Memory B cell (primary cell): ENCODE measurements at regions not wholly inside any gene's neighbourhood (a gene's known extent, or its start where the extent isn't known, plus 50 kb on each side); places are given as distances from the start of the nearest gene placed in this dataset.

Experiments used
- ATAC-seq: fragments of 150-1000 bp; cut with Tn5 transposase; 2 replicates; pipeline ENCODE4 v1.10.0; 2021; ENCODE audit warnings: low read depth, mild to moderate bottlenecking, moderate library complexity
- DNase-seq, 2 donors: peaks; one replicate each; pipeline ENCODE4 v3.0.0; 2022; ENCODE audit warnings: low spot score in 2 of 2
- H3K27ac Mint-ChIP-seq: one replicate; pipeline ENCODE4 v1.8.0; 2022; ENCODE audit warnings: mild to moderate bottlenecking, moderate library complexity, mixed read lengths
- H3K27me3 Mint-ChIP-seq: one replicate; pipeline ENCODE4 v1.8.0; 2022; ENCODE audit warnings: mixed read lengths
- H3K36me3 Mint-ChIP-seq: one replicate; pipeline ENCODE4 v1.8.0; 2022; ENCODE audit warnings: mild to moderate bottlenecking, mixed read lengths
- H3K4me1 Mint-ChIP-seq: one replicate; pipeline ENCODE4 v1.8.0; 2022; ENCODE audit warnings: mixed read lengths
- H3K4me3 Mint-ChIP-seq: one replicate; pipeline ENCODE4 v1.8.0; 2022; ENCODE audit warnings: mild to moderate bottlenecking, moderate library complexity, mixed read lengths
- H3K9me3 Mint-ChIP-seq: one replicate; pipeline ENCODE4 v1.8.0; 2022; ENCODE audit warnings: mixed read lengths

DNA sequence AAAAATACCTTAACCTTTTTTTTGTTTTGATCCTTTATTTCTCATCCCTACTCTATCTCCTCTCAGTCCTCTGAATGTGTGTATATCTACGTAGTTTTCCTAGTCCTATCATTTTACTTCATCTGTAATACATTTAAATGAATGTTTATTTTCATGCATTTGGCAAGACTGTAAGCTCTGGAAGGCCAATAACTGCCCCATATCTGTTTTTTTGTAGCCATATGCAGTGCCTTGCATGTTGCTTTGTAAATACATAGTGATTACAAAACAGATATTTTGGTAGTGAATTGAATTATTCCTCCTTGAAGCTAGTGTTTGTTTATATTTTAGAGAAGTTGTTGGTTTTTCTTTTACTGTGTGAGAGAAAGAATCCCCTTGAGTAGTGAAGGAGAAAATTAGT lies 450.2 kb downstream of the PCDH18 start:
- H3K27me3 Mint-ChIP-seq: no peaks in the 10 kb centered on the region
- ATAC-seq (no peak), DNase-seq (no peak)
- H3K27ac Mint-ChIP-seq: no peak overlapping the region
- H3K4me3 Mint-ChIP-seq: no peak overlapping the region
- H3K4me1 Mint-ChIP-seq: no peaks in the 10 kb centered on the region
- H3K36me3 Mint-ChIP-seq: no peaks in the 10 kb centered on the region
- peaks cover 3% of the 10 kb centered on the region for H3K9me3 Mint-ChIP-seq

DNA sequence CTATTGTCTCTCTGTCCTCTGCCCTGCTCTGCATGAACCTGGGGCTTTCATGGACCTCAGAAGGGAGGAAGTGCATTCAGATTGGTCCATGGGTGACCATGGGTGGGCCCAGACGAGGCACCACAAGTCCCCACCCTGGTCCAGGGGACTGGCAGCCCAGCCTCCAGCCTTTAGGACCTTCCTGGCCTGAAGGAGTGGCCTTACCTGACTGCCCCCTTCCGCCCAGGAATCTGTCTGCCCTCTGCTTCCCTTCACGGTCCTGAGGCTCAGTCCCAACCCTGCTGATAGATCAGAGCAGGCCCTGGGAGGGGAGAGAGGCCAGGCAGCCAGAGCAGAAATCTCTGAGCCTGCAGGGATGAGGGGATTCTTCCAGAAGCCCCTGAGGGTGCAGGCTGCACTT lies 455.4 kb downstream of the PCDH18 start:
- no peak for DNase-seq
- H3K36me3 Mint-ChIP-seq: no peaks in the 10 kb centered on the region
- H3K9me3 Mint-ChIP-seq: peaks cover 5% of the 10 kb centered on the region
- no peaks in the 10 kb centered on the region for H3K4me1 Mint-ChIP-seq
- no peak overlapping the region for H3K27ac Mint-ChIP-seq
- no peak overlapping the region for H3K4me3 Mint-ChIP-seq
- no peaks in the 10 kb centered on the region for H3K27me3 Mint-ChIP-seq
- no peak for ATAC-seq

DNA sequence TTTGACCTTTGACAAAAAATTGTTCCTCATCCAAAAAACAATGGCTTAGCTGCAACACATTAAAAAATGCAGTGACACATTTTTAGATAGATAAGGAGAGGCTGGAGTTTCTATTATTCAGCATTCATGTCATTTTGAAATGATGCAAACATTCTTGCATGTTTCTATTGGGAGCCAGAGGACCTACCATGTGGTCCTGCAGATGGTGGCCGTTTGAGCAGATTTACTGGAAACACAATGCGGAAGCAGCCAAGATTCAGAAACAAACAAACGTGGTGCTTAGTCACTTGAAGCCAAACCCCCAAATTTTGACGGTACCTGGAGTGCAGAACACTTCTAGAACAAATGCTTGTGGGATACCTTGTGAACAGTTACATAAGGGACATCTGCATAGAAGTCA lies 456.7 kb downstream of the PCDH18 start:
- DNase-seq (no peak), ATAC-seq (no peak)
- no peak overlapping the region for H3K4me3 Mint-ChIP-seq
- no peaks in the 10 kb centered on the region for H3K27me3 Mint-ChIP-seq
- H3K9me3 Mint-ChIP-seq: peaks cover 3% of the 10 kb centered on the region
- no peaks in the 10 kb centered on the region for H3K36me3 Mint-ChIP-seq
- H3K4me1 Mint-ChIP-seq: no peaks in the 10 kb centered on the region
- H3K27ac Mint-ChIP-seq: no peak overlapping the region

DNA sequence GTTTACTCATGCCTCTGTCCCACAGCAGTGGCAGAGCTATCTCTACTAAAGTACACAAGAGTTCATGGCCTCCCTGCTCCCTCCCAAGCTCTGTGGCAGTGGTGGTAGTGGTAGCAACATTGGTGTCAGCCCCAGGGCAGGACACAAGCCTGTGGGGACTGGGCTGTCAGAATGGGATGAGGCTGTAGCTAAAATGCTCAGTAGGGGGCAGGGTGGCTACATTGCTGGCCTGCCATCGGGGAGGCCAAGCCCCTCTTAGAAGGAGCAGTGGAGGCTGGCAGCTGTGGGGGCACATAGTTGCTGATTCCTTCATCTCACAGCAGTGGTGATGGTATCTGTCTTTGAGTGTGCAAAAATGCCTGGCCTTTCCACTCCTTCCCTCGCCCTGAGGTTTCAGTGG lies 461.7 kb downstream of the PCDH18 start:
- Mint-ChIP-seq H3K27ac (no peak overlapping the region), H3K27me3 (no peaks in the 10 kb centered on the region), H3K9me3 (peaks cover 6% of the 10 kb centered on the region), H3K4me1 (no peaks in the 10 kb centered on the region), H3K36me3 (no peaks in the 10 kb centered on the region), H3K4me3 (no peak overlapping the region)
- ATAC-seq (no peak), DNase-seq (no peak)

DNA sequence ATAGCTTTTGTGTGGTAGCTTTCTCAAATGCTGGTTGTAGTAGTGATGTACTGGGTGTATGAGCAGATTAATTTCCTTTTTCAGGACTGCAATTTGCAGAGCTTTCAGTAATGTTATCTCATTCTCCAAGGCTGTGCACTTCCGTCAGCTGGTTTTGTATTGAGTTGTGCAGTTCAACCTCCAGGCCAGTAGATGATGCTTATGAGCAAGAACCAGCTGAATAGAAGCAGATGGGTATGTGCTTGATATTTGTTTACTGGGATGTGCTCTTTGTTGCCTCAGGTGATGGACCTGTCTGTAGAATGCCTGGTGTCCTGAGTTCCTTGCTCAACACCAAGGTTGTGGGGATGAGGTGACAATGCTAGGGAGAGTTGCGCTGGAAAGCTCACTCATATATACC lies 462.8 kb downstream of the PCDH18 start:
- ATAC-seq: no peak
- Mint-ChIP-seq H3K4me1 (no peaks in the 10 kb centered on the region), H3K9me3 (peaks cover 6% of the 10 kb centered on the region), H3K36me3 (no peaks in the 10 kb centered on the region), H3K27ac (no peak overlapping the region), H3K27me3 (no peaks in the 10 kb centered on the region), H3K4me3 (no peak overlapping the region)
- no peak for DNase-seq

DNA sequence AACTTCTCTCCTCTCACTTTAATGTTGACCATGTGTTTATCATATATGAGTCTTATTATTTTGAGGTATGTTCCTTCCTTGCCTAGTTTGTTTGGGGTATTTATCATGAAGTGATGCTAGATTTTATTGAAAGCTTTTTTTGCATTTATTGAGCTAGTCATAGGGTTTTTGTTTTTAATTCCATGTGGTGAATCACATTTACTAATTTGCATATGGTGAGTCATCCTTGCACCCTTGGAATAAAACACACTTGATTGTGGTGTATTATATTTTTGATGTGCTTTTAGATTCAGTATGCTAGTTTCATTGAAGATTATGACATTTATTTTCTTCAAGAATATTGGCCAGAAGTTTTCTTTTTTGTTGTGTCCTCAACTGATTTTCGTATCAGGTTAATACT lies 464.6 kb downstream of the PCDH18 start:
- DNase-seq: no peak

DNA sequence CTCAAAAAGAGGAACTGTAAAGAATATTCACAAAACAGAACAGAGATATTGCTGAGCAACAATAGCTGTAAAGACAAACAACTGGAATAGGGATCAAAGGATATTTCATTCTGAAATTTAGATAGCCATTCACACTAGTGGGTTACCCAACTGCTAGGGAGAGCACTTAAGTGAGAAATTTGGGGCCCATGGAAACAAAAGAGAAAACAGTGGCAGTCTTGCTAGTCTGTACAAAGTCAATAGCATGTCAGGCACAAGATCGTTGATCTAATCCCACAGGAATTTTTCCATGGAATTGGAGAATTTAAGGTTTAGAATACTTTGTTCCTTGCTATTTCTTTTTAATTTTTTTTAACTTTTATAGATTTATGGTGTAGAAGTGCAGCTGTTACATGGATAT lies 467.0 kb downstream of the PCDH18 start:
- Mint-ChIP-seq H3K27ac (no peak overlapping the region), H3K36me3 (no peaks in the 10 kb centered on the region), H3K9me3 (peaks cover 6% of the 10 kb centered on the region), H3K27me3 (no peaks in the 10 kb centered on the region), H3K4me1 (no peaks in the 10 kb centered on the region), H3K4me3 (no peak overlapping the region)
- no peak for ATAC-seq
- no peak for DNase-seq

More for the DNA sequence above, 464.6 kb downstream of the PCDH18 start:
- Mint-ChIP-seq H3K27ac (no peak overlapping the region), H3K9me3 (peaks cover 8% of the 10 kb centered on the region), H3K36me3 (no peaks in the 10 kb centered on the region), H3K4me1 (no peaks in the 10 kb centered on the region), H3K27me3 (no peaks in the 10 kb centered on the region), H3K4me3 (no peak overlapping the region)
- ATAC-seq: no peak

DNA sequence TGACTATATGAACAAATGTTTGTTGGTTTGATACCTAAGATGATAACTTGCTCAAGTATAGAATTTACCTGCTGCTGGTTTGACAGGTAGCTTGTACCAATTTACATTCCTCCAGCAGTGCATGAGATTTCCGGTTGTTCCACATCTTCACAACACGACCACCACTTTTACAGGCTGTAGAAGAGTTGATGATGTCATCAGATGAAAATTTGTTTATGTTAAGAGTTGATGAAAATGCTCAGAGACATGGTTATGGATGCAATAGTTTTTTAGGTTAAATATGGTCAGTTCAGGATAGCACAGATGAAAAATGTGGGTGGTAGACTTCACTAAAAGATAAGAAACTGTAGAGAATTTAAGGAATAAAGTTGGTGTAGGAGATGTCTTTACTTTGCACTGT lies 468.3 kb downstream of the PCDH18 start:
- Mint-ChIP-seq H3K4me1 (no peaks in the 10 kb centered on the region), H3K27me3 (no peaks in the 10 kb centered on the region), H3K4me3 (no peak overlapping the region), H3K9me3 (peaks cover 6% of the 10 kb centered on the region), H3K36me3 (no peaks in the 10 kb centered on the region), H3K27ac (no peak overlapping the region)
- DNase-seq (no peak), ATAC-seq (no peak)

DNA sequence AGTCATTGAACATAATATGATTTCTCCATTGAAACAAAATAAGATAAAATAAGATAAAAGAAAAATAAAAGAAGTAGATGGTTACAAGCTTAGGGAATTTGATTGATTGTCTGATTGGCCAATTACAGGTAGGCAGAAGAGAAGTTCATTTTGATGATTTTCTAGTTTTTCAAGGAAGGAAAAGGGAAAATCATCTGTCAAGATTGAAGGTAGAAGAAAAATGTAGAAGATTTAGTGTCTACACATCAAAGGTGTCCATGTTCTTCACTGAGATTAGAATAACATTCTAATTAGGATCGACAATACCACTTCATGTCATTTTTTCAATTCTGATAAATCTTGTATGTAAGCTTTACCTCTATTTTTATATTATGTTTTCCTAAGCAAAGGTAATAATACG lies 489.1 kb downstream of the PCDH18 start:
- peaks cover 5% of the 10 kb centered on the region for H3K9me3 Mint-ChIP-seq
- H3K27ac Mint-ChIP-seq: no peak overlapping the region
- no peaks in the 10 kb centered on the region for H3K4me1 Mint-ChIP-seq
- no peak for DNase-seq
- H3K4me3 Mint-ChIP-seq: no peak overlapping the region
- no peak for ATAC-seq
- H3K36me3 Mint-ChIP-seq: no peaks in the 10 kb centered on the region
- H3K27me3 Mint-ChIP-seq: no peaks in the 10 kb centered on the region

DNA sequence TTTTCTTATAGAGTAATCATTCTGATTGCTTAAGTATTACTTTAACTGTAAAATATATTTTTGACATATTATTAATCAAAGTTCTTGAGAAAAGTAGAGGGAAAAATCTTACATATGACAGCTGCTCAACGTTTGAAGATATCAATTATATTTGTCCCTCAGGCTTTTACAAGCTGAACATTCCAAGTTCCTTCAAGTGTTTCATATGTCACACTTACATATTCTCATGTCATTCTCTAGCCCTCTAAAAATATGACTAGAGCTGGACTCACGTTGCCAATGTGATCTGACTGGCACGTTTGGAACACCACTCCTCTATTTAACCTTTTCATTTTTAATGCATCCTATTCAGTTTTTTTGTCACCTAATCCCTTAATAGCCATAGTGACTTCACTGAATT lies 492.9 kb downstream of the PCDH18 start:
- no peak for ATAC-seq
- Mint-ChIP-seq H3K9me3 (peaks cover 5% of the 10 kb centered on the region), H3K27ac (no peak overlapping the region), H3K27me3 (no peaks in the 10 kb centered on the region), H3K4me3 (no peak overlapping the region), H3K4me1 (no peaks in the 10 kb centered on the region), H3K36me3 (no peaks in the 10 kb centered on the region)
- DNase-seq: no peak

DNA sequence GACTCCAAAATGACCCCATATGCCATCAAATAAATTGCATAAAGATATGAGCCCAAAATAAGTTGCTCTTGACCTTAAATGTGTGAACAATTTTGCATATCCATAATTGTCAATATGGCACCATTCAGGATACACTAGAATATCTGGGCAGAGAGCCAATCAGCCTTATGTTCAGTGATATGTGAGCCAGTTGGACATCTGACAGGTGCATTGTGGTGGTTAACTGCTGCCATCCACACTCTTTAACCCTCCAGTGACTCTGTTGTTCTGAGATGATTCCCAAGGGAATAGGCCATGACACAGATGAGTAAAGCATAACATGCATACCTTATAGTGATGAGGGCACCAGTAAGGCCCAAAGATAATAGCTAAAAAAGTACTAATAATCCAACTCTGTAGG lies 500.1 kb downstream of the PCDH18 start:
- no peak for ATAC-seq

DNA sequence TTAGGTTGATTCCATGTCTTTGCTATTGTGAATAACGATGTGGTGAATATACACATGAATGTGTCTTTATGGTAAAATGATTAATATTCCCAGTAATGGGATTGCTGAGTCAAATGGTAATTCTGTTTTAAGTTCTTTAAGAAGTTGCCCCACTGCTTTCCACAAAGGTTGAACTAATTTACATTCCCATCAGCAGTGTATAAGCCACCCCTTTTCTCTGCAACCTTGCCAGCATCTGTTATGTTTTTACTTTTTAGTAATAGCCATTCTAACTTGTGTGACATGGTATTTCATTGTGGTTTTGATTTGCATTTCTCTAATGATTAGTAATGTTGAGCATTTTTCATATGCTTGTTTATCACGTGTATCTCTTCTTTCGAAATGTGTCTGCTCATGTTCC lies 503.3 kb downstream of the PCDH18 start:
- Mint-ChIP-seq H3K36me3 (no peaks in the 10 kb centered on the region), H3K27ac (no peak overlapping the region), H3K9me3 (peaks cover 4% of the 10 kb centered on the region), H3K27me3 (no peaks in the 10 kb centered on the region), H3K4me3 (no peak overlapping the region), H3K4me1 (no peaks in the 10 kb centered on the region)
- DNase-seq (no peak), ATAC-seq (no peak)

More for the DNA sequence above, 500.1 kb downstream of the PCDH18 start:
- H3K36me3 Mint-ChIP-seq: no peaks in the 10 kb centered on the region
- H3K4me3 Mint-ChIP-seq: no peak overlapping the region
- no peak overlapping the region for H3K27ac Mint-ChIP-seq
- no peak for DNase-seq
- no peaks in the 10 kb centered on the region for H3K4me1 Mint-ChIP-seq
- H3K27me3 Mint-ChIP-seq: no peaks in the 10 kb centered on the region
- H3K9me3 Mint-ChIP-seq: peaks cover 3% of the 10 kb centered on the region

DNA sequence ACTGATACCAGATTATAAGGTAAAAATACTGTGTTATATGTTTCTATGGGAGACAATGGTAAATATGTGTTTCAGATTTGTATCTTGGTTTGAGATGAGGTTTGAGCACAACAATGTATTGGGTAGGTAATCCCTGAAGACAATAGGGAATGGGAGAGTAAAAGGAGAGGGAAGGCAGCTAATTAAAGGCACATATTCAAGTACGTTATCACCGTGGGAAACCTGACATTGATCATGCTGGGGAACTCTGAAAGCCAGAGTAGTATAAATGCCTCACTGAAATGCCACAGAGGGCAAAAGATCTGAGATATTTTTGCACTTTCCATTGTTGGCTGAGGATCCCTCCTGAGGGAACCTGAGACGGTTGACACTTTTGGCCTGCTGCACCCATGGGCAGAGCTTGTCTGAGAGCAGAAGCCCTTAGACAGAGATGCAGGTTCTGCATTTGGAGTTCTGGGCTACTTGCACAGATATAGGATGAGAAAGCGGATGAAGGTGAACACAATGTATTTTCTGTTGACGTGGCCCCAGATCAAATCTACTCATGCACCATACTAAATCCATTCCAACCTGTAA lies 506.7 kb downstream of the PCDH18 start:
- no peaks in the 10 kb centered on the region for H3K4me1 Mint-ChIP-seq
- H3K36me3 Mint-ChIP-seq: no peaks in the 10 kb centered on the region
- peaks cover 3% of the 10 kb centered on the region for H3K9me3 Mint-ChIP-seq
- no peak overlapping the region for H3K27ac Mint-ChIP-seq
- H3K4me3 Mint-ChIP-seq: no peak overlapping the region
- ATAC-seq (no peak), DNase-seq (no peak)
- no peaks in the 10 kb centered on the region for H3K27me3 Mint-ChIP-seq

DNA sequence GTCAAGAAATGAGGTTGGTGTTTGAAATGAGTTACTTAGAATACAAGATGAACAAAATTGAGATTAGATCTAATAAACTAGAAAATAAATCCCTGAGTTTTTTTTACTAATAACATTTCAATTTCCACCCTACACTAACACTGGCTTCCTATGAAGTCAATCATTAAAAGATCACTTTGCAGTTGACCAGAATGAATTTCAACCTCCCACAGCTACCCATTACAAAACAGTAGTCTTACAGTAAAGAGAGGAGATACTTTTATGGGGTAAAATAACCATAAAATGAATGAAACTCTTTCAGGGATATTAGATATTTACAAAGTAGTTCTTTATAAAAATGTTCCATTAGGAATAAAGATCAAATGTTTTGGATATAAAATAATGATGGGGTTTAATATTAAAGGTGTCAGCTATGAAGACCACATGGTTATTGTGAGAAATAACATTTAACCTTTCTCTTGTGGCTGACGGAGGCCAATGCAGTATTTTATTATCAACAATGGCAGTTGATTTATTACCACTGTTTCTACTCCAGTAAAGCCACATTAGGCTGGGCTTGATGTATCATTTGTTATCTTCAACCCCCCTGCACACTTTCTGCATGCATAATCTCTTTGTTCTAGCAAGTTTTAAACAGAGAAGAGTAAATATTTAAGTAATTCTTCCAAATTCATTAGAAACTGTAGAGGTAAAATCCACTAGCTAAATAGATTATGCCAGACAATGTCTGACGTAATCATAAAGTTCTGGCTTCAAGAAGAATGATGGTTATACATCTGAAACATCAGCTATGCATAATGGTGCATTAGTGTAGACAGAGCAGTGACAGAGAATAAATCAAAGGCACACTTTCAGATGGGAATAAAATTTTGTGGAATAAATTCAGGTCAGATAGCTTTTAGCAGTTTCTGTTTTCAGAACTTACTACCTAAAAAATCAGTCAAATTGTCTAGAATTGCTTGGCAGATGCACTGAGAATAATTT lies 516.6 kb downstream of the PCDH18 start:
- H3K4me3 Mint-ChIP-seq: no peak overlapping the region
- DNase-seq (no peak), ATAC-seq (no peak)
- no peaks in the 10 kb centered on the region for H3K27me3 Mint-ChIP-seq
- H3K36me3 Mint-ChIP-seq: no peaks in the 10 kb centered on the region
- no peak overlapping the region for H3K27ac Mint-ChIP-seq
- H3K9me3 Mint-ChIP-seq: no peaks in the 10 kb centered on the region
- H3K4me1 Mint-ChIP-seq: no peaks in the 10 kb centered on the region

DNA sequence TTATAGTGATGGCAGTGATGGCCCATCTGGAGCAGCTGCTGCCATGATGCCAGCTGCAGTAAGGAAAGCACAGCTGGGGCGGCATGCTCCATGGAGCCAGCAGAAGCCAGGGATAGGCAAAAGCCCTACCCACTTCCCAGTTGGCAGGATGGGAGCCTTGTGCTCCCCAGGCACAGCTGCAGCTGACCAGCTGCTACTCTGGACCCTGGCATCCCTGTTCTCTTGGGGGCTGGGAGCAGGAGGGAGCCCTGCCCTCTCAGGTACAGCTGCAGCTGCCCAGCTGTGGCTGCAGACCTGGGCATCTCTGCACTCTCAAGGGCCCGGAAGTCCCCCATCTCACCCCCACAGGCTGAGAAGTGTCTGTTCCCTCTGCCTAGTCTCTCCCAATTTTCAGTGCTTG lies 531.9 kb downstream of the PCDH18 start:
- ATAC-seq: no peak
- no peaks in the 10 kb centered on the region for H3K36me3 Mint-ChIP-seq
- peaks cover 6% of the 10 kb centered on the region for H3K9me3 Mint-ChIP-seq
- H3K27ac Mint-ChIP-seq: no peak overlapping the region
- H3K27me3 Mint-ChIP-seq: no peaks in the 10 kb centered on the region
- no peak overlapping the region for H3K4me3 Mint-ChIP-seq
- H3K4me1 Mint-ChIP-seq: no peaks in the 10 kb centered on the region
- no peak for DNase-seq
